ENCODE measurements at regions not wholly inside any gene's neighbourhood (a gene's known extent, or its start where the extent isn't known, plus 50 kb on each side); places are given as distances from the start of the nearest gene placed in this dataset.

DNA sequence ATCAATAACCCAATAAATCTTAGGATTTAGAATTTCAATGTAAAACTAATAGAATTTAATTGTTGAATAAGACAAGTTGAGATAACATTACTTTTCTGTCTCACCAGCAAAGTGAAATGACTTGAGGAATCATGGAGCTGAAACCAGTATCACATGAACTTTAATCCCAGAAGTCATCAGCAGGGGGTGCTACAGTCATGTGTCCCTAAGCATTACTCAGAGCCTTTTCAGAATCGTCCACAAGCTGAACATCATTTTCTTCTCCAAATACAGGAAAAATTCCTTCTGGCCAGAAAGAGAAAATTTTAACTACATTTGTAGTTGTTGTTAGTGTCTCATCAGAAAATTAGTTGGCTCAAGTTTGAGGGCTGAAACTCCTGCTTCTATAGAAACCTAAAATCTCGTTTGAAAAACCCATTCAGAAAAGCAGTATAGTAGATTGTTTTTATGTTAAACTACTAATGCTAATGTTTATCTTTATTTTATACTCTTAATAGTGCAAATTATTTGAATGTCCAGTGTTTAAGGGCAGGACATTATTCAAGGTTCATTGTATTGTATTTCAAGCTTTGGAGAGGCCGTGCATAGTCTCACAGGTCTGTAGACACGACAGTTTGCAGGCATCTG is 384.1 kb downstream of the PLOD2 start:
- Histone ChIP-seq H3K79me1 (ENCODE audit: insufficient read depth, low read depth, low read length, poor library complexity, severe bottlenecking) (no peaks in the 10 kb centered on the region), H3K4me1 (ENCODE audit: insufficient read depth, low read length) (no peaks in the 10 kb centered on the region), H4K5ac (ENCODE audit: insufficient read length, low read depth, low read length) (no peak overlapping the region), H3K4me2 (ENCODE audit: insufficient read depth, insufficient read length, low read length) (no peak overlapping the region), H3K23me2 (ENCODE audit: insufficient read length, low read depth, low read length, poor library complexity, severe bottlenecking) (no peaks in the 10 kb centered on the region), H3K18ac (ENCODE audit: insufficient read length, low read depth, low read length) (no peak overlapping the region), H2BK5ac (ENCODE audit: insufficient read length, low read length) (no peak overlapping the region), H3K27ac (ENCODE audit: insufficient read length, low read depth, low read length) (no peak overlapping the region), H3K23ac (ENCODE audit: insufficient read length, low read depth, low read length) (no peak overlapping the region), H3K9me3 (ENCODE audit: control insufficient read depth, low read depth, low read length) (no peaks in the 10 kb centered on the region), H4K20me1 (ENCODE audit: control insufficient read depth, insufficient read depth, insufficient read length) (no peaks in the 10 kb centered on the region), H3K79me2 (ENCODE audit: insufficient read depth, low read length) (no peaks in the 10 kb centered on the region), H2BK20ac (ENCODE audit: low read depth, low read length, poor library complexity, severe bottlenecking) (no peak overlapping the region), H2BK120ac (ENCODE audit: low read depth, low read length, poor library complexity, severe bottlenecking) (no peak overlapping the region), H3K9ac (ENCODE audit: extremely low read depth, insufficient read length, low read length) (no peak overlapping the region), H2BK15ac (ENCODE audit: low read depth, low read length) (no peak overlapping the region), H2AK5ac (ENCODE audit: insufficient read length, low read length) (no peak overlapping the region), H4K91ac (ENCODE audit: insufficient read length, low read depth, low read length) (no peak overlapping the region), H4K8ac (replicated peaks; ENCODE audit: insufficient read length, low read depth, low read length) (no peak overlapping the region), H3K56ac (ENCODE audit: insufficient read length, low read depth, low read length) (no peak overlapping the region), H3K4ac (ENCODE audit: low read depth, low read length) (no peak overlapping the region), H3T11ph (ENCODE audit: low read length) (no peak overlapping the region), H3K14ac (ENCODE audit: insufficient read depth, low read length) (no peak overlapping the region), H3K27me3 (ENCODE audit: insufficient read depth, low read length) (no peaks in the 10 kb centered on the region), H2BK12ac (ENCODE audit: insufficient read length, low read depth, low read length) (no peak overlapping the region), H2AFZ (ENCODE audit: low read length) (no peak overlapping the region)
- no peak overlapping the region for H3K4me3 Mint-ChIP-seq
- H3K27me3 Mint-ChIP-seq (ENCODE audit: low read depth) = no peaks in the 10 kb centered on the region
- no peaks in the 10 kb centered on the region for H3K36me3 Mint-ChIP-seq (ENCODE audit: insufficient read depth in 1 of 3, low read depth in 3 of 3)
- no peaks in the 10 kb centered on the region for H3K4me1 Mint-ChIP-seq
- WGBS (ENCODE audit: extremely low coverage, insufficient read length, low lambda C conversion rate) = no CpG with 5 or more reads among the region's 4 CpGs
- TF ChIP-seq, protein P1, sequence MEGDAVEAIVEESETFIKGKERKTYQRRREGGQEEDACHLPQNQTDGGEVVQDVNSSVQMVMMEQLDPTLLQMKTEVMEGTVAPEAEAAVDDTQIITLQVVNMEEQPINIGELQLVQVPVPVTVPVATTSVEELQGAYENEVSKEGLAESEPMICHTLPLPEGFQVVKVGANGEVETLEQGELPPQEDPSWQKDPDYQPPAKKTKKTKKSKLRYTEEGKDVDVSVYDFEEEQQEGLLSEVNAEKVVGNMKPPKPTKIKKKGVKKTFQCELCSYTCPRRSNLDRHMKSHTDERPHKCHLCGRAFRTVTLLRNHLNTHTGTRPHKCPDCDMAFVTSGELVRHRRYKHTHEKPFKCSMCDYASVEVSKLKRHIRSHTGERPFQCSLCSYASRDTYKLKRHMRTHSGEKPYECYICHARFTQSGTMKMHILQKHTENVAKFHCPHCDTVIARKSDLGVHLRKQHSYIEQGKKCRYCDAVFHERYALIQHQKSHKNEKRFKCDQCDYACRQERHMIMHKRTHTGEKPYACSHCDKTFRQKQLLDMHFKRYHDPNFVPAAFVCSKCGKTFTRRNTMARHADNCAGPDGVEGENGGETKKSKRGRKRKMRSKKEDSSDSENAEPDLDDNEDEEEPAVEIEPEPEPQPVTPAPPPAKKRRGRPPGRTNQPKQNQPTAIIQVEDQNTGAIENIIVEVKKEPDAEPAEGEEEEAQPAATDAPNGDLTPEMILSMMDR (conservative IDR thresholded peaks at IDR 0.05) = peak; percentile 86
- peak; percentile 49 for DNase-seq
- no peaks in the 10 kb centered on the region; a peak in 1 of 5 replicates for H3K9me3 Mint-ChIP-seq
- no peak overlapping the region for H3K27ac Mint-ChIP-seq

Data from H9 (cell line).